Neural crest cell (in vitro differentiated cells): ENCODE measurements at regions not wholly inside any gene's neighbourhood (a gene's known extent, or its start where the extent isn't known, plus 50 kb on each side); places are given as distances from the start of the nearest gene placed in this dataset.

ENCODE experiments used
- DNase-seq: peaks from one replicate; pipeline ENCODE4 v3.0.0; 2021; ENCODE audit warnings: low read depth, mixed read lengths, low spot score
- H3K27ac Mint-ChIP-seq: one replicate; pipeline ENCODE4 v1.8.0; 2021; ENCODE audit warnings: mild to moderate bottlenecking, mixed read lengths; ENCODE audit not compliant: unreplicated experiment
- H3K27me3 Mint-ChIP-seq: 2 replicates; pipeline ENCODE4 v1.8.0; 2021; ENCODE audit warnings: low read depth, mild to moderate bottlenecking, mixed read lengths
- H3K36me3 Mint-ChIP-seq: 2 replicates; pipeline ENCODE4 v1.8.0; 2021; ENCODE audit warnings: low read depth, mild to moderate bottlenecking, mixed read lengths
- H3K4me1 Mint-ChIP-seq: 2 replicates; pipeline ENCODE4 v1.8.0; 2021; ENCODE audit warnings: mixed read lengths
- H3K4me3 Mint-ChIP-seq: one replicate; pipeline ENCODE4 v1.8.0; 2021; ENCODE audit warnings: mild to moderate bottlenecking, mixed read lengths
- H3K9me3 Mint-ChIP-seq: 2 replicates; pipeline ENCODE4 v1.8.0; 2021; ENCODE audit warnings: mixed read lengths
- CTCF ChIP-seq: fragments of 200-600 bp; sonication (generic); conservative IDR thresholded peaks from 2 replicates; pipeline ENCODE4 v1.5.0; 2021; ENCODE audit warnings: antibody characterized with exemption, mild to moderate bottlenecking

DNA sequence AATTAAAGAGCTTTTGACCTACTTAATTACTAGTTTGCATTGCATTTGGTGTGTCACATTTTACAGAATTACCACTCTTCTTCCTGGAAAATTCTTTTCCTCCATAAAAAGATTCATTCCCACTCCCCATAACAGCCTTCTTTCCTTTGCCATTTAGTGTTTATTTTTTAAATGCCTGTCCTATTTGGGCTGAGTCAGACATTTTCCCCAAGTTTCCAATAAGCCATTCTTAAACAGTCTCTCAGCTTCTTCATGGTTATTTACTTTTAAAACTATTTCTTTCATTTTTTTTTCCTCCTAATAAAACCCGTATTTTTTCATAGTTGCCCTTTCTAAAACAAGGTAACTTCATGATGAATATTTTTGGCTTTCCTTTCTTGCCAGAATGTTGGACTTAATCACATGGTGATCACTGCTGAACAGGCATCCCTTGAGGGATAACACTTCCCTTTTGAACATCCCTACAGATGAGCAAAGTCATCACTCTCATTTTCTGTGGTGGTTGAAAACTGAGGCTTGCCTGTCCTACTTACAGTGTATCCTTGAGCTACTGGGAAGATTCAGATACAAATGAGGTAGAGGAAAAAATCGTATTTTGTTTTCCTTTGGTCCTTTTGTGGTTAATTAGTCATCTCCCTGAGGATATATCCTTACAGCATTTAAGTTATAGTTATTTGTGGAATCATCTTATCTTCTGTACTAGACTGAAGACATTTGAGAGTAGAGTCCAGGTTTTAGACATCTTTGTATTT is 520.5 kb upstream of the NR3C2 start:
- no peak overlapping the region for H3K27ac Mint-ChIP-seq
- TF ChIP-seq CTCF = no peak
- no peaks in the 10 kb centered on the region for H3K27me3 Mint-ChIP-seq
- H3K4me3 Mint-ChIP-seq = no peak overlapping the region
- no peaks in the 10 kb centered on the region for H3K4me1 Mint-ChIP-seq
- H3K9me3 Mint-ChIP-seq = no peaks in the 10 kb centered on the region
- no peaks in the 10 kb centered on the region for H3K36me3 Mint-ChIP-seq
- DNase-seq = no peak

- H3K4me3 Mint-ChIP-seq = no peak overlapping the region
- no peaks in the 10 kb centered on the region for H3K4me1 Mint-ChIP-seq
- no peaks in the 10 kb centered on the region for H3K36me3 Mint-ChIP-seq
- DNase-seq = no peak
- no peak for TF ChIP-seq CTCF
- no peak overlapping the region for H3K27ac Mint-ChIP-seq
- H3K9me3 Mint-ChIP-seq = no peaks in the 10 kb centered on the region
- no peaks in the 10 kb centered on the region for H3K27me3 Mint-ChIP-seq
Observed at GRCh38 chr4:148961526-148961925, 519.3 kb upstream of the NR3C2 start.

DNA sequence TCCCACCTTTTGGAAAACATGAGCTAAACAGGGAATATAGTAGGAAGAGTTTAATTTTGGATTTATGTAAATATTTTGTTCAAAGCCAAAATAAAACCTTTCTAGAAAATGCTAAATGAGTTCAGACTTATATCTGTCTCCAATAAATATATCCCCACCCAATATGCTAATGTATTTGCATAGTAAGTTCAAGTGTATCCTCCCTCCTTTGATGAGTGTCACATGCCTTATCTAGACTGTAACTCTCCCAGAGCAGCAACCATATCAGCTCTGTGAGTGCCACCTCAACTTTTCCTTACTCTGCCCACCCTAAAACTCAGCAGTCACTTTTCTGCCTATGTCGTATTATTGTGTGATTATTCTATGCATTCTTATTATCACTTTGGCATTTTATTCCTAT is 516.1 kb upstream of the NR3C2 start:
- Mint-ChIP-seq H3K9me3 (no peaks in the 10 kb centered on the region), H3K27ac (no peak overlapping the region), H3K36me3 (no peaks in the 10 kb centered on the region), H3K4me1 (no peaks in the 10 kb centered on the region), H3K4me3 (no peak overlapping the region), H3K27me3 (no peaks in the 10 kb centered on the region)
- TF ChIP-seq CTCF = no peak
- no peak for DNase-seq

- H3K9me3 Mint-ChIP-seq = no peaks in the 10 kb centered on the region
- H3K4me3 Mint-ChIP-seq = no peak overlapping the region
Observed at GRCh38 chr4:148955564-148956297, 513.5 kb upstream of the NR3C2 start.

More at GRCh38 chr4:148955564-148956297, 513.5 kb upstream of the NR3C2 start:
- H3K4me1 Mint-ChIP-seq = no peaks in the 10 kb centered on the region
- no peak for DNase-seq
- H3K27ac Mint-ChIP-seq = no peak overlapping the region
- no peak for TF ChIP-seq CTCF
- H3K36me3 Mint-ChIP-seq = no peaks in the 10 kb centered on the region
- no peaks in the 10 kb centered on the region for H3K27me3 Mint-ChIP-seq
